ENCODE measurements at regions not wholly inside any gene's neighbourhood (a gene's known extent, or its start where the extent isn't known, plus 50 kb on each side); places are given as distances from the start of the nearest gene placed in this dataset.
"Not testable (repeated sequence)": the region's sequence is repeated elsewhere in the genome, so short reads cannot be mapped to it uniquely, and the experiment has no call there.

- DNase-seq: no peak
Observed at GRCh38 chrX:28188526-28188925, 207.3 kb upstream of the DCAF8L1 start.

GRCh38 chrX:28180096-28180495 is 198.8 kb upstream of the DCAF8L1 start:
- DNase-seq: no peak

- no peak for DNase-seq
Observed at GRCh38 chrX:28178206-28178605, 197.0 kb upstream of the DCAF8L1 start.

- no peak for DNase-seq
Observed at GRCh38 chrX:28177202-28177601, 196.0 kb upstream of the DCAF8L1 start.

GRCh38 chrX:28170713-28171112 is 189.5 kb upstream of the DCAF8L1 start:
- DNase-seq: no peak

- no peak for DNase-seq
Observed at GRCh38 chrX:28158019-28158777, 176.9 kb upstream of the DCAF8L1 start.

- DNase-seq: not testable (repeated sequence)
Observed at GRCh38 chrX:28152263-28152662, 171.0 kb upstream of the DCAF8L1 start.

- DNase-seq: no peak
Observed at GRCh38 chrX:28135378-28136047, 154.3 kb upstream of the DCAF8L1 start.

- no peak for DNase-seq
Observed at GRCh38 chrX:28133763-28134162, 152.5 kb upstream of the DCAF8L1 start.

GRCh38 chrX:28127662-28128061 is 146.4 kb upstream of the DCAF8L1 start:
- no peak for DNase-seq

GRCh38 chrX:28126886-28127285 is 145.6 kb upstream of the DCAF8L1 start:
- no peak for DNase-seq

- DNase-seq: no peak
Observed at GRCh38 chrX:28124416-28124815, 143.2 kb upstream of the DCAF8L1 start.

GRCh38 chrX:28120580-28121245 is 139.5 kb upstream of the DCAF8L1 start:
- not testable (repeated sequence) for DNase-seq

- DNase-seq: no peak
Observed at GRCh38 chrX:28120072-28120471, 138.8 kb upstream of the DCAF8L1 start.

GRCh38 chrX:28108186-28108945 is 127.1 kb upstream of the DCAF8L1 start:
- no peak for DNase-seq

- no peak for DNase-seq
Observed at GRCh38 chrX:28099166-28099565, 117.9 kb upstream of the DCAF8L1 start.

- no peak for DNase-seq
Observed at GRCh38 chrX:28085653-28086052, 104.4 kb upstream of the DCAF8L1 start.

- DNase-seq: no peak
Observed at GRCh38 chrX:28058901-28059300, 77.7 kb upstream of the DCAF8L1 start.

- DNase-seq: no peak
Observed at GRCh38 chrX:28042826-28043564, 61.7 kb upstream of the DCAF8L1 start.

GRCh38 chrX:28042260-28042659 is 61.0 kb upstream of the DCAF8L1 start:
- no peak for DNase-seq

GRCh38 chrX:28039258-28039657 is 58.0 kb upstream of the DCAF8L1 start:
- DNase-seq: no peak
